ENCODE measurements at regions not wholly inside any gene's neighbourhood (a gene's known extent, or its start where the extent isn't known, plus 50 kb on each side); places are given as distances from the start of the nearest gene placed in this dataset.

DNA sequence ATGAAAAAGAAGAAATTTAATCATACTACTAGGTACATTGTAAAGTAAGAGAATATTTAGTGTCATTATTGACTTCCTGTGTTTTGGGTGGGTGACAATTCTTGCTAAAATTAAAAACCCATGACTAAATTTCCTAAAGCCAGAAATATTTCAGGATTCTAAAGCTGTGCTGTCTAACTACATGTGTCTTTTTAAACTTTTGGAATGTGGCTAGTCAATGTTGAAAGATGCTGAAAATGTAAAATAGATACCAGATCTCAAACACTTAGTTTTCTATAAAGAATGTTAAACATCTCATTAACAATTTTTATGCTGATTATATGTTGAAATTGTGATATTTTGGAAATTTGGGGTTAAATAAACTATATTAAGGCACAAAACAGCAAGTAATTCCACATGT, 308.9 kb upstream of the TMCO5A start:
- DNase-seq (ENCODE audit: low spot score), result no peak
- in situ Hi-C loops (cut with HindIII; ENCODE audit: low sequenced_read_pairs), result no loop called here

DNA sequence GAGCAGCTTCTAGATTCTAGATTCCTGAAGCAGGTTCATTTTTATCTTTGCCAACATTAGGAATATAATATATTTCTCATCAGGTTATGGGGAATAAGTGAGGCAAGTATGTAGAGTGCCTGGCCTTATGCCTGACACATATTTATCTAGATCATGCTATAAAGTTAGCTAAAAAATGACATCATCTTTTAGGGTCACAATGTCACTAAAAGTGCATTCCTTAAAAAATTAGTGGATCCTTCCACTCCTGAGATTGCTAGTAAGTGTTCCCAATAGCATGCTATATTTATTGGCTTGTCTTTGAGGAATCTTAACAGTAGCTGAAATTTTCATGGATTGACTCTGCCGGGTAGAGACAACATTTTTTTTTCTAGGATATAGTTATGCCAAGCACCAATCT, 305.9 kb upstream of the TMCO5A start:
- in situ Hi-C loops (cut with HindIII; ENCODE audit: low sequenced_read_pairs), result no loop called here

DNA sequence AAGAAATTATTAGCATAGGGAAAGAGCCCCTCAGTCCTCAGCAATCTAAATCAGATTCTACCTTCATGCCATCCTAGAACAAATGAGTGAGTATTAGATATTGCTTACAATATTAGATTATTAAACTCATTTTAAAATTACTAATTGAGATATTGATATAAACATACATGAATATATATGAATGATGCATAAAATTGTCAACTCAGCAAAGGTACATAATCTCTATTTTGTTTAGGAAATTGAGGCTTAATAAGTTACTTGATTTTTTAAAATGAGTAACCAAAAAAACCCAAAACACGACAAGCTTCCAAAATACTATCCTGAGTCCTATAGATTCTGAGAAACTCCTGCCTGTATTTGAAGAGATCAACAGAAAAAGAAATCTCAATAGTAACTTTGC, 297.7 kb upstream of the TMCO5A start:
- in situ Hi-C loops (cut with HindIII; ENCODE audit: low sequenced_read_pairs), result no loop called here
- no peak for DNase-seq (ENCODE audit: low spot score)

More for the DNA sequence above, 305.9 kb upstream of the TMCO5A start:
- no peak for DNase-seq (ENCODE audit: low spot score)

DNA sequence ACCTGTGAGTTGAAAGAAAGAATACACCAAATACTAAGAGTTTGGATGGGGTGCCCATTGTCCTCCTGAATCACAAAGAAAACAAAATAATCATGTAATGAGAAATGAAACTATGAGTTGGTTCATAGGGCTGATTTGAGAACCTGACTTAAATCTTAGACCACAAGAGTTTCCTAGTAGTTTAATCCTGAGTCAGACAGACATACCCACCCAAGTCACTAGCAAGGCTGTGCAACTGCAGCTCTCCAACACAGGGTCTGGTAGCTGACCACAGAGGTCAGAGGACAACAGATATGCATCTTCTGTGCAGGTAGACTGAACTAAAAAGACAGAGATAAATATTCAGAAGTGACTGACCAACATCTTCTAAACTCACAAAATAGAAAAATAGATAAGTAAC, 296.3 kb upstream of the TMCO5A start:
- in situ Hi-C loops (cut with HindIII; ENCODE audit: low sequenced_read_pairs), result no loop called here

DNA sequence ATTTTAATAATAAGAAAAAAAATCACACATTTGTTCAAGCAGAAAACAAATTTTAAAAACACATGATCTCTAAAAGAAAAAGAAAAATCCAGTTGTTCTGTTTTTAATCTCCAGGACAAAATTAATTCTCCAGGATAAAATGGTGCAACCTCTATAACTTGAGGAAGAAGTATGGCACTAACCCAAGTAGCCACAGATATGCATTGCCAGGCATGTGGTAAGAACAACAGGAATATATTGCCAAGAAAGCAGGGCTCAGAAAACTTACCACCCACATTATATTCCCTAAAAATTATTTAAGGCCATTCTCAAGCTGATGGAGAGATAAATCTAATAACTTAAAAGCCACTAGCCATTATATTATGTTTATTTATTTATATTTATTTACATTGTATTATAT, 295.7 kb upstream of the TMCO5A start:
- in situ Hi-C loops (cut with HindIII; ENCODE audit: low sequenced_read_pairs), result no loop called here
- DNase-seq (ENCODE audit: low spot score), result no peak

More for the DNA sequence above, 296.3 kb upstream of the TMCO5A start:
- no peak for DNase-seq (ENCODE audit: low spot score)

DNA sequence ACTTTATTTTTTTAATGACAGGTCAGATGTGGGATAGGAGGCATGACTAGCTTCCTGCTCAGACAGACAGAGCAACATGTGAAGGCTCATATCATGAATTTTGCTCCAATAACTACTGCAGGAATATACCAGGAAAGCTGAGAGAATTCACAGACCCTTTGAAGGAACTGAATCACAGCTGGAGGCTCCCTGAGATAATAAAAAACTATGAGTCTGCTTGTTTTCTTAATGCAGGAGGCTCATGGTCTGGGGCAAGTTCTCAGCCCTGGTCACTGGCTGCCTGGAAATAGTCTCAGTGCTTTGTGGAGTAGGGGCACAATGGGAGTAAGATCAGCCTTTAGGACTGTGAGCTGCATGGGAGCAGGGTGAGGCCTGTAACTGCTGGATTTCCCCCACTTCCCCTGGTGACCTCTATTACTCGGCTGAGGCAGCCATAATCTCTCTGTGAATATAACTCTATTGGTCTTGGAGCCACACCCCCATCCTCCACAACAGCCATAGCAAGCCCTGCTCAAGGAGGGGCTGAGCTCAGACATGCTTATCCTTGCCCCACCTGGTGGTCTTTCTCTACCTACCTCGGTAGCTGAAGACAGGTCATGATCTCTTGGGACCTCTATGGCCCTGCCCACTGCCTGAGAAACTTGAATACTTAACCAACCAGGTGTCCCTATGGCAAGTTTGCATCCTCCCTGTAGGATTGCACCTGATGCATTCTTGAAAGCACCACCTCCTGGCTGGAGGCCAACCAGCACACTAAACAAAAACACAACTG, 281.6 kb upstream of the TMCO5A start:
- DNase-seq (ENCODE audit: low spot score), result no peak
- in situ Hi-C loops (cut with HindIII; ENCODE audit: low sequenced_read_pairs), result no loop called here

DNA sequence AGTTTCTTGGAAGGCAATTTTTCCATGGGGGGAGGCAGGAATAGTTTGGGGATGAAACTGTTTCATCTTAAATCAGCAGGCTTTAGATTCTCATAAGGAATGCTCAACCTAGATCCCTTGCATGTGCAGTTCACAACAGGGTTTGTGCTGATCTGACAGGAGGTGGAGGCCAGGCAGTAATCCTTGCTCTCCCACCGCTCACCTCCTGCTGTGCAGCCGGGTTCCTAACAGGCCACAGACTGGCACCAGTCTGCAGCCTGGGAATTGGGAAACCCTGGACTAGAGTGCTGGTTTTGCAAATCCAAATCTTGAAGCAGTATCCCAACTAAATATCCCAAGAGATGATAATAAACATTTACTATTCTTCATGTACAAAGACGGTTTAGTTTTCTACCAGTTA, 256.3 kb upstream of the TMCO5A start:
- in situ Hi-C loops (cut with HindIII; ENCODE audit: low sequenced_read_pairs), result no loop called here
- no peak for DNase-seq (ENCODE audit: low spot score)

DNA sequence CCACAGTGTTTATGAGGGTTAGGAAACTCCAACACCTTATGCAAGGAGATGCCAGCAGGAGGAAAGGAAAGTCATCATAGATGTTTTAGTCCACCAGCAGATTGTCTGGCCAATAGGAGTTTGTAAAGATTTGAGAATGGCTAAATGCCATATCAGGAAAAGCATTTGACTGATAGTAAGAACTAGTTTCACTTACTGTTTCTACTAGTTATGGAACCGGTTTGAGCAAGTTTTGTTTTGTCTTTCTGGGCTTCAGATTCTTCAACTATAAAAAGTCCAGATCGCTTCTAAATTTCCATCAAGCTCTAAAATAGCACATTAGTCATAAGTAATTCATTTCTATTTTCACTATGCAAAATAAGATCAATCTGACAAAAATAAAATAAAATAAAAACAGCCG, 254.8 kb upstream of the TMCO5A start:
- in situ Hi-C loops (cut with HindIII; ENCODE audit: low sequenced_read_pairs), result no loop called here
- DNase-seq (ENCODE audit: low spot score), result no peak

DNA sequence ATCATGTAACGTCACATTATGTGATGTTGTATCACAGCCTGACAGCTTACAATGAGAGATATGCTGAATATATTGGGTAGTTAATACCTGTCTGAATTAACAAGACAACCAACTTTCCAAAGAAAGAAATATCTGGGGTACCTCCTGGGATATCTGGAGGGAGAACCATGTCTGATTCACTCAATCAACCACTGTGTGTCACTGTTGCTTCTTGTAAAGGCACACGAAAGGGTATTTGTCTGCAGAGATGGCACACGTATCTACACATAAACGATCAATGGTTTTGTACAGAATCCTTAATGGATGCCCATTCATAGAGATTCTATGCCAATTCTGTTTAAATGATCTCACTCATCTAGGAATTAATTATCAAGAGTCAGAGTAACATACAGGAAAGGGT, 252.1 kb upstream of the TMCO5A start:
- no peak for DNase-seq (ENCODE audit: low spot score)
- in situ Hi-C loops (cut with HindIII; ENCODE audit: low sequenced_read_pairs), result no loop called here

DNA sequence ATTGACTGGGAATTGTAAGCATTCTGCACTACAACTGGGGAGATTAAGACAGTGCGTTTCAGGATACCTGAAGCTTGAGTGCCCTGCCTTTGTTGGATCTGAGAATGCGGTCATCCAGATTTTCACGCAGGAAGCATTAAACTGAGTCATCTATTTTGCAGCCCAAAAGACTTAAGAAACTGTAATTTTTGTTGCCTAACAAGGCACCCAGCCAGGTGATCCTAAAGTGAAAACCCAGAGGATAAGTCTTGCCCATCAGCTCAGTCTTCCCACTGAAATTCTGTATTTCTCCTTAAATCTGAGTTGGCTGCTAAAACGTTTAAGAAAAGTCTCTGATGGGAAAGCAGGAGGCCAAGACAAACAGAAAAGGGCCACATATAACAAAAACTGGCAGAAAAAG, 242.5 kb upstream of the TMCO5A start:
- DNase-seq (ENCODE audit: low spot score), result no peak
- in situ Hi-C loops (cut with HindIII; ENCODE audit: low sequenced_read_pairs), result no loop called here

DNA sequence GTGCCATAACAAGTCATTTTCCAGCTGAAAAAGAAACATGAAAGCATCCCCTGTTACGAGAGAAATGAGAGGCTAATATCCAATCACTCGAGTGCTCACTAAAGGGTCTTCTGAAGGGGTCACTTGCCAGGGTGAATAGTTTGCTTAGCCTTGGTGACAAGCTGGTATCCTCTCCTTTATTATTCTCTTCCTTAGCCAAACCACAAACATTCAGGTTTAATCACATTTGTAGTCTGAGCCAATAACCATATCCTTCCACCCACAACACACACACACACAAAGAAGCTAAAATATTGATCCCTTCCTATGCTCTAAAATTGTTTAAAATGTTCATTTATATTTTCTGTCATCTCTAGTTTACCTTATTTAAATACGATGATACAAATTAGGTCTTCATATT, 240.5 kb upstream of the TMCO5A start:
- in situ Hi-C loops (cut with HindIII; ENCODE audit: low sequenced_read_pairs), result no loop called here
- no peak for DNase-seq (ENCODE audit: low spot score)

DNA sequence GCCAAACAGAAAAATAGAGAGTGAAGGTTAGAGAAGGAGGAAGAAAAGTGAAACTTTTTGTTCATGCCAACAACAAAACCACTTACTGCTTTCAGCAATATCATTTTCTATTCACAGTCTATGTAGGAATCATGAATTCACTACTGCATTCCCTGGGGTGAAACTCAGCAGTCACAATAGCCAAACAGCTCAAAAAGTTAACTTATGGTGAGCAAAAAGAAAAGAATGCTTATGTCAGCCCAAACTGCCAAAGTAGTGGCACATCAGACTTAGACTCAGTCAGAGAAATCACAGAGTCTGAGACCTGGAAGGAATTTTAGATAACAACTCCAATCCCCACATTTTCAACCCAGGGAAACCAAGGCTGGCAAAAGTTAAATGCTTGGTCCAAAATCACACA, 238.7 kb upstream of the TMCO5A start:
- in situ Hi-C loops (cut with HindIII; ENCODE audit: low sequenced_read_pairs), result no loop called here
- no peak for DNase-seq (ENCODE audit: low spot score)

DNA sequence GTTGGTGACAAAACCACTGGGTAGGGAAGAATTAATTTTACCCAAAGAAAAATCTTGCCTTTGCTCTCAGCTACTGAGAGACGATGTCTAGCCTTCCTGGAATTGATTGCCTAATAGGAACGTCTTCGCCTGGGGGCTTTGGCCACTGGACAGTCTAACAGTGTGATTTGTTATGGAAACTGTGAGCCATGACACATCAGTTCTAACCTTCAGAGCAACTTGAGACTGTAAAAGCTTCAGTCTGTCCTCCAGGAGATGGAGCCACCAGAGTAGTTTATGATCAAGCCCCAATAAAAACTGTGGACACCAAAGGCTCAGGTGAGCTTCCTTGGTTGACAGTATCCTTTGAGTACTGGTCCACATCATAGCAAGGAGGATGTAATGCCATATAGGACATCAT, 235.8 kb upstream of the TMCO5A start:
- no peak for DNase-seq (ENCODE audit: low spot score)
- in situ Hi-C loops (cut with HindIII; ENCODE audit: low sequenced_read_pairs), result no loop called here

DNA sequence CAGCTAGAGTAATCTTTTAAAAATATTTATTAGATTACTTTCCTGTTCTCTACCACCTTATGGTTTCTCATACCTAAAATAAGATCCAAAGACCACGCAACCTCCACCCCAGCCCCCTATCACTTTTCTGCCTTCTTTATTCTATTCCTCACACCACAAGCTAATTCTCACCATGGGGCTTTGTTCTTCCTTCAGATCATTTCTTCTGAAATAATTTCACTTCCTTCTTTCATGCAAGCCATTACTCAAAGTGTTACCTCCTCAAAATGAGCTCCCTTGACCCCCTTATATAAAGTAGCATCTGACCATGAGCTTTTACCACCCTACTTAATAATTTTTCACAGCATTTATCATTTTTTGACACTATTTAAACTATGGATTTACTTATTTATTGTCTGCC, 233.2 kb upstream of the TMCO5A start:
- DNase-seq (ENCODE audit: low spot score), result no peak
- in situ Hi-C loops (cut with HindIII; ENCODE audit: low sequenced_read_pairs), result no loop called here

DNA sequence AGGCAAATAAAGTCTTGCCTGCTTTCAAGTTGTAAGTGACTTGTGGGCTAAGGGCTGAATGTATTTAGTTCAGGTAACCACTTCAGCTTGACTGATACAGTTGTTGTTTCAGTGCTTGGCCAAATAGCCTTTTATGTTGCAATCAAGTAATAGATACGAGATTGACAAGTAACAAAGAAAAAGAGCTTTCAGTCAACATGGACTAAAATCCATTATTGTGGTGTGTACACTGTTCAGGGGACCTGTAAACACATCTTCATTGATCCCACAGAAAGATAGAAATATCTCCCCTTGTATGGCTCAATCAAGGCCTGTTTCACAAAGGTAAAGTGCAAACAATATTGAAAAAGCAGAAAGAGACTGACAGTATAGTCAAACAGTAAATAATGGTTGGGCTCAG, 224.8 kb upstream of the TMCO5A start:
- in situ Hi-C loops (cut with HindIII; ENCODE audit: low sequenced_read_pairs), result no loop called here
- no peak for DNase-seq (ENCODE audit: low spot score)

DNA sequence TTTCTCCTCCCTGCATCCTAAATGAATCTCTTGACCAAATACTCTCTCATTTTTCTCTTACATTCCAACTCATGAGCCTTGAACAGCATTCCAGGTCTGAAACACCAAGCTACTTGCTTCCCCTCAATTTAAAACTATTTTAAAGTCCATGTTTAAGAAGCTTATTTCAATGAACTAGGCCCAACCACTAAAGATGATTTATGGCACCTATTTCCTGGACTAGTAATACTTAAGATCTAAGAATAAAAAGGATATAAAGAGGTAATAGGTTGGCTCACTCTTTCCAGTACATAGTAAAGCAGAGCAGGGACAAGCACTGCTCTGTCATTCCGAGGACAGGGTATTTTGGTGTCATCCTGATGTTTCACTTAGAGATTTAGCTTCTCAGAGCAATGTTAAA, 219.3 kb upstream of the TMCO5A start:
- no peak for DNase-seq (ENCODE audit: low spot score)
- in situ Hi-C loops (cut with HindIII; ENCODE audit: low sequenced_read_pairs), result no loop called here

DNA sequence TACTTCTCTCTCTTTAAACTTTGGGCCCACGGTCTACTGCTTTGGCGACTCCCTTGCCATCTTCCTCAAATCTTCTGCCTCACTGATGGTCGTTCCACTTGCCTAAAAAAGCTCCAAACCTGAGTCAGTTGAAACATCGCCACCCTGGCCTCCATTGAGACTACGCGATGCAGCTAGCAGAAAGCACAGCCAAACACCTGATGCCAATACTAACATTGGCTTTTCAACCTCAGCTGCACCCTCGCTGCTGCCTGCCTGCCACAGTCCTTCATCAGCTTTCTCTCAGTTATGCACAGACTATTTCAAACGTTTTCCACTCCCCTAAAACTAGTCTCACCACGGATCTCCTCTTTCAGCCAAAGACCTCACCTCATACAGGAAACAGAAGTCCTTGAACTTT, 214.2 kb upstream of the TMCO5A start:
- no peak for DNase-seq (ENCODE audit: low spot score)
- in situ Hi-C loops (cut with HindIII; ENCODE audit: low sequenced_read_pairs), result no loop called here

DNA sequence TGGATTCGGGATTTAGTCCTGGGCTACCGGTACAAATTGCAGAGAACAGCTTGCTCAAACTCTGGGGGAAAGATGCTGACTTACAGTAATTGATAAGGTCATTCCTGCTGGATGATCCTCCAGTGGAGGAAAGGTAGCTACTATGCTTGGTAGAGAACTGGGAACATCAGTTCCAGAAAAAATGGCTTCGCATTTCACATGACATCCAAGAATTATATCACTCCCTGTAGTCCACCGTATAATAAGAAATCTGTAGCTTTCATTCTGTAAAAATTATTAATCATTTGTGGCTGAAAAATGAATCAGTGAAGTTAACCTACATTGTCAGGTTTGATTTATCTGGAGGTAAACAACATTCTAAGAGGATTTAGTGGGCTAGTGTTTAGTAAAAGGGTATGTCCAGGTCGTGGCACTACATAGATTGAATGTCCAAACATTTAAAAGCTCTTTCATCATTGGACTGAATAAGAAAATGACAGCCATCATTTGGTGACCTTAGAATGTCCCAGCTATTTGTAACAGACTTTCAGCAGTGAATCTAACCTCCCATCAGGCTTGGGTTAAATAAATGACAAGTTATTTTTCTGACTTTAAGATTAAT, 203.2 kb upstream of the TMCO5A start:
- in situ Hi-C loops (cut with HindIII; ENCODE audit: low sequenced_read_pairs), result no loop called here
- DNase-seq (ENCODE audit: low spot score), result no peak

DNA sequence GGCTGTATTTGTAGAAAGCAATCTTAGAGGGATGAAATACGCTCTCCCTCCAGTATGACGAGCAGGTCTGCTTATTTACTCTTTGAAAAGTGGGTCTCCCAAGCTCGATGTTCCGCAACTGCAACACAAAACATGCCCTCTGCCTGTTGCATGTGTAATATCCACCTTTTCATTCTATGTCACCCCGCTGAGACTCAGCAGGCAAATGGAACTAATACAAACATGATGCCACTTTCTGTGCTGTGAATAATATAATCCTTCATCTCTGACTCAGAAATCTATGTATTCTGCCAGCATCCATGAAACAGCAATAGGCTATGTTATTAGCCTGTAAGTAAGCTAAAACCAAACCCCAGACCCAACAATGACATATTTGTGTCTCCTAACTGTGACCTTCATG, 200.8 kb upstream of the TMCO5A start:
- DNase-seq (ENCODE audit: low spot score), result no peak
- in situ Hi-C loops (cut with HindIII; ENCODE audit: low sequenced_read_pairs), result no loop called here

DNA sequence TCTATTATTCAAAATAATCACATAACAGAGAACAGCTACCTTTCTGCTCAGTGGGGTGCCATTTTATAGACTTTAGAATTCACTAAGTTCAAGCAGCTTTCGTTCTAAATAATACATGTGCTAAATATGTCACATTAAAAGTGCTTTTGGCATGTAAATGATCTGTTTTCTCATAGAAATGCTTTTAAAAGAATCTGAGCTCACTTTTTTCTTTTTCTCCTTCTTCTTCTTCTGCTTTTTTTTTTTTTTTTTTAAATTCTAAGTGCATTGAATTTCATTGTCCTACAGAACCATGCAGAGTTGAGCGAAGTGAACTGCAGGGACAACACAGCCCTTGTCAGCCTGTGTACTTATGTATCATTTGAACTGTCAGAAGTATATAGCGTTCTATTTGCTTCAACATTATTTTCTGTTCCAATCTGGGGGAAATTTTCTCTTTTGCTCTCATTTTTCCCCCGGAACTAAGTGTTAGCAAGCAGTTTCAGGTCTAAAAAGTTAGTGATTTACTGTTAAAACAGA, 193.8 kb upstream of the TMCO5A start:
- DNase-seq (ENCODE audit: low spot score), result no peak
- in situ Hi-C loops (cut with HindIII; ENCODE audit: low sequenced_read_pairs), result no loop called here

DNA sequence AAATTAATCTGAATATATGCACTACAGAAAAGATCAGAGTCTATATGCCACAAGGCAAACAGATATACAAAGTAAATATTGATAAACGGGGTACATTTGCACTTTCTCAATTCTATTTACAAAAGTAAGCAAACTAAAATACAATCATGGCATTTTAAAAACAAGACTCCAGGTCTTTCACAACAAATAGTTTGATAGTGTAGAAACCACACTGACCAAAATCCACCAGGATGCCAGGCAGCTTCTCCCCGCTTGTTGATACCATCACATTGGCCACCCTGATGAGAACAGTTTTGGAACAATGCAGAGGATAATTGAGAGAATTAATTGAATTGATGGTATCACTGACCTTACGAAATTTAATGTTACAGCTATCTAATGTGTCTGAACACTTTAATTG, 190.6 kb upstream of the TMCO5A start:
- in situ Hi-C loops (cut with HindIII; ENCODE audit: low sequenced_read_pairs), result no loop called here
- DNase-seq (ENCODE audit: low spot score), result no peak
